ENCODE measurements at regions not wholly inside any gene's neighbourhood (a gene's known extent, or its start where the extent isn't known, plus 50 kb on each side); places are given as distances from the start of the nearest gene placed in this dataset.
"Not testable (repeated sequence)": the region's sequence is repeated elsewhere in the genome, so short reads cannot be mapped to it uniquely, and the experiment has no call there.

- DNase-seq, result no peak
These were observed 463.6 kb upstream of the CCDC196 start for GRCh38 chr14:66022526-66022925.

- DNase-seq, result no peak
These were observed 460.4 kb upstream of the CCDC196 start for GRCh38 chr14:66025779-66026178.

GRCh38 chr14:66031981-66032380, 454.2 kb upstream of the CCDC196 start:
- DNase-seq, result not testable (repeated sequence)

GRCh38 chr14:66032800-66033199, 453.4 kb upstream of the CCDC196 start:
- no peak for DNase-seq

GRCh38 chr14:66036547-66036946, 449.6 kb upstream of the CCDC196 start:
- no peak for DNase-seq

- DNase-seq, result no peak
These were observed 448.8 kb upstream of the CCDC196 start for GRCh38 chr14:66037361-66037760.

- no peak for DNase-seq
These were observed 448.0 kb upstream of the CCDC196 start for GRCh38 chr14:66038212-66038611.

- peak; percentile 12 for DNase-seq
These were observed 447.6 kb upstream of the CCDC196 start for GRCh38 chr14:66038618-66039017.

GRCh38 chr14:66039495-66039894, 446.7 kb upstream of the CCDC196 start:
- DNase-seq, result no peak

- no peak for DNase-seq
These were observed 444.6 kb upstream of the CCDC196 start for GRCh38 chr14:66041582-66041981.

GRCh38 chr14:66043921-66044320, 442.2 kb upstream of the CCDC196 start:
- DNase-seq, result no peak

- DNase-seq, result no peak
These were observed 440.6 kb upstream of the CCDC196 start for GRCh38 chr14:66045572-66046021.

- no peak for DNase-seq
These were observed 440.1 kb upstream of the CCDC196 start for GRCh38 chr14:66046035-66046434.

GRCh38 chr14:66046591-66046990, 439.6 kb upstream of the CCDC196 start:
- no peak for DNase-seq

GRCh38 chr14:66056268-66056907, 429.8 kb upstream of the CCDC196 start:
- DNase-seq, result no peak

GRCh38 chr14:66056926-66057552, 429.1 kb upstream of the CCDC196 start:
- no peak for DNase-seq

GRCh38 chr14:66065188-66065587, 421.0 kb upstream of the CCDC196 start:
- no peak for DNase-seq

- no peak for DNase-seq
These were observed 419.0 kb upstream of the CCDC196 start for GRCh38 chr14:66066981-66067776.

- no peak for DNase-seq
These were observed 417.1 kb upstream of the CCDC196 start for GRCh38 chr14:66069036-66069435.

- peak; percentile 1 for DNase-seq
These were observed 416.2 kb upstream of the CCDC196 start for GRCh38 chr14:66069830-66070541.

GRCh38 chr14:66070542-66071319, 415.4 kb upstream of the CCDC196 start:
- peak; percentile 32 for DNase-seq
